NT2/D1 (cell line): ENCODE measurements at regions not wholly inside any gene's neighbourhood (a gene's known extent, or its start where the extent isn't known, plus 50 kb on each side); places are given as distances from the start of the nearest gene placed in this dataset.

Experiments used
- SUZ12 ChIP-seq: IDR thresholded peaks from 2 replicates; pipeline ENCODE4 v1.6.1; 2011; ENCODE audit not compliant: insufficient read length, insufficient read depth; ENCODE audit errors: extremely low read depth
- YY1 ChIP-seq: IDR thresholded peaks from 2 replicates; pipeline ENCODE4 v1.6.1; 2011; ENCODE audit not compliant: insufficient read length, insufficient read depth
- ZNF274 ChIP-seq: IDR thresholded peaks from 2 replicates; pipeline ENCODE4 v1.6.1; 2011; ENCODE audit warnings: mild to moderate bottlenecking, low read depth, low read length

GRCh38 chr1:172950528-172950927, 100.2 kb downstream of the TNFSF18 start:
- TF ChIP-seq ZNF274: no peak
- TF ChIP-seq YY1: no peak
- no peak for TF ChIP-seq SUZ12
